Amygdala (tissue), 56 donors: ENCODE measurements at regions not wholly inside any gene's neighbourhood (a gene's known extent, or its start where the extent isn't known, plus 50 kb on each side); places are given as distances from the start of the nearest gene placed in this dataset.

Experiments
- DNase-seq, 56 donors: peaks; one replicate each; lab custom pipeline; 2025; lab: John Stamatoyannopoulos, UW

- DNase-seq = no peak
These were observed 187.4 kb downstream of the PHLDA1 start for GRCh38 chr12:75844049-75844770.

- DNase-seq = peak in 5 of 56 donors; percentile 2 to 13 (median 5)
These were observed 189.5 kb downstream of the PHLDA1 start for GRCh38 chr12:75842090-75842489.

DNA sequence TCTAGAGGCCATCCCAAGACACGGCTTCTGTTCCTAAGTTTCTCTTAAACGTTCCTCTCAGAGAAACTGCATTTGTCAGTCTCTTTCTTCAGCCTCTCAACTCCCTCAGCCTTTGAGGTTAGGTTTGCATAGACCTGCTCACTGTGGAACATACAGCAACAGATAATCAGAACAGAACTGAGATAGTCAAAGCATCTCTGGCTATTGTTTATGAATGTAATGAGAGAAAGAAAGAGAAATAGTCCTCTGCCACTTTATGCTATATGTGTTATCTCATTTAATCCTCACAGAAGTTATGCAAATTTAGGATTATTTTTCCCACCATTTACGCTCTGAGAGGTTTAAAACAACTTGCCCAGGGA, 190.6 kb downstream of the PHLDA1 start:
- DNase-seq = no peak

DNA sequence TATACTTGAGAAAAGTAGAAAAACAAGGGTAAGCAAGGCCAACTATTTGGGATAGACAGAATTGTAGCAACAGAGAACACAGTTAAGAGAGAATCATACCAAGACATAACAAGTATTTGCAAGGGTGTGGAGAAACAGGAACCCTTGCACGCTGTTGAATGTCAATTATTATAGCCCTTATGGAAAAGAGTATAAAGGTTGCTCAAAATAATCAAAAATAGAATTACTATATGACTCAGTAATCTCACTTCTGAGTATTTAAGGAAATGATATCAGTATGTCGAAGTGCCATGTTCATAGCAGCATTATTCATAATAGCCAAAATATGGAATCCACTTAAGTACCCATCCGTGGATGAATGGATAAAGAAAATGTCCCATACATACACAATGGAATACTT, 193.3 kb downstream of the PHLDA1 start:
- no peak for DNase-seq

- DNase-seq = peak in 1 of 56 donors; percentile 5
These were observed 193.9 kb downstream of the PHLDA1 start for GRCh38 chr12:75837700-75838099.

GRCh38 chr12:75836533-75836932, 195.0 kb downstream of the PHLDA1 start:
- no peak for DNase-seq

GRCh38 chr12:75834591-75834990, 197.0 kb downstream of the PHLDA1 start:
- DNase-seq = no peak

GRCh38 chr12:75833268-75833667, 198.3 kb downstream of the PHLDA1 start:
- no peak for DNase-seq

GRCh38 chr12:75831402-75831801, 200.2 kb downstream of the PHLDA1 start:
- no peak for DNase-seq

GRCh38 chr12:75827061-75827460, 204.5 kb downstream of the PHLDA1 start:
- DNase-seq = no peak

DNA sequence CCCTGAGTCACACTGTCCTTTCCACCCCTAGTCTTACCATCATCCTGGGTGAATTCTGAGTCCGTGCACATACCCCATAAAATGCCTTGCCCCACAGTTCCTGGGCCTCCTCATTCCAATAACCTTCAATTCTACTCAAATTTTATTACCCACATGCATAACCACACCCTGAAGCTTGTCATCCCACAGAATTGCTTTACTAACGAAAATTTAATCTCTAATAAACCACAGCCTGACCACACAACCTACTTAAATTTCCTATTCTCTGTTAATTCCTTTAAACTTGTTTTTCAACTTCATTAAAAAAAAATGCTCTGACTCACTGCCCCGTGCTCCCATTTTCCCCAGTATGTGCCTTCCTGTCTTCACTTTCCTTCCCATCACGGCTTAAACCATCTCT, 205.9 kb downstream of the PHLDA1 start:
- DNase-seq = no peak

DNA sequence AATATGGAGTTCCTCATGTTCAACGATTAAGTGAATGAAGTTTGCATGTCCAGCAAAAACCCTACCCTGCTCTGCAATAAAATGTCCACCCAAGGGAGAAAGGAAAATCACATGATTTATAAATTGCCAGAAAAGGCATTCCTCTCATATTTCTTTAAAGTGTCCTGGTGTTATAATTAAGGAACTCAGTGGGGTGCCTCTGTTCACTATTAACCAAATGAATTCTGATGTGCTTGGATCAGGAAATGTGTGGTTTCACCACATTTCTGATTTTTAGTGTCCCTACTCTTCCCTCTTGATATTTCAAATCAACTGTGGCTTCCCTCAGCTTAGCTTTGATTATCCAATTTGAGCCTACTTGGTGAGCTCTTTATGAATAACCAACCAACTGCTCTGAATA, 208.1 kb downstream of the PHLDA1 start:
- no peak for DNase-seq

DNA sequence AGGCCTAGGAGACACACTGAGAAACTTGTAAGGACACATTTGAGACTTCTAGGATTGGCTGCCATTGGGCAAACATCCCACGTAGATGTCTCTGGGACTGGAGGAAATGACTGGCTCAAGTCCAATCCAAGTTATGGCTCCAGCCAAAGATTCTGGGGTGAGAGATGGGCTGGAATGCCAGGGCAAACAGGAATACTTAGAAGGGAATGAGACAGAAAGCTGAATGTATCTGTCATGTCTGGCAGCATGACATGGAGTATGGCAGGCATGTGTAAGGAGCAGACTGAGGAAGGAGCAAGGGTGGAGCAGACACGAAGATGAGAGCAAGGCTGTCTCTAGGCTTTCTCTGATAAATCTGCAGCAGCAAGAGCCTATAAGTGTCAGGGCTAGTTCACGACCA, 209.2 kb downstream of the PHLDA1 start:
- no peak for DNase-seq

DNA sequence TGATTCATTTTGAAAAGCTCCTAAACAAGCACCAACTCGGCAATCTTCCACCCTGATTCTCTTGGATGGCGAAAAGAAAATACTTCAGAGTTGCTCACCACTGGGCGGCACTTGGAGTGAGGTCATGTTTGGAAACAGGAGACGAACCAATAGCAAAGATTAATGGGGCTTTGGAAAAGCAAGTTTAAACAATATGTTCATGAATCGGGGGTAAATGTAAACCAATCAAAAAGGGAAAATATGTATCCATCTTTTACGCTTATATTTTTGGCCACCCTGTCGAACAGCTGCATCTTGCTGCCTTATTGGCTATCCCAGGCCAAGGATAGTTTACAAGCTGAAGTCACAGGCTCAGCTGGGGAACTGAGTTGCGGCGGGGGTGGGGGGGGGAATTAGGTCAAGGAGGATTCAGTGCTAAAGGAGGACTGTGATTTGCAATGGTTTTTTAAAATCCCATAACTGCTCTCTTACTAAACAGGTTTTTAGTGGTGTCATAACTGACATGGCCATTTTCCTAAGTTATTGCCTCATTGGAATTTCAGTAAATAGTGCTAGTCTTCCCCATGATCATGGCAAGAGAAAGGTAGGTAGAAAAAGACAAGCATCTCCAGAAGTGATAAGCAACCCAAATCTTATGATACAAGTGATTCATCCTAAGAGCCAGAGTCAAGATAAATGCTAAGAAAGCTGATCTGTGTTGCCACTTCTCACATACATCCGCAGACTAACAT, 210.6 kb downstream of the PHLDA1 start:
- DNase-seq = no peak

DNA sequence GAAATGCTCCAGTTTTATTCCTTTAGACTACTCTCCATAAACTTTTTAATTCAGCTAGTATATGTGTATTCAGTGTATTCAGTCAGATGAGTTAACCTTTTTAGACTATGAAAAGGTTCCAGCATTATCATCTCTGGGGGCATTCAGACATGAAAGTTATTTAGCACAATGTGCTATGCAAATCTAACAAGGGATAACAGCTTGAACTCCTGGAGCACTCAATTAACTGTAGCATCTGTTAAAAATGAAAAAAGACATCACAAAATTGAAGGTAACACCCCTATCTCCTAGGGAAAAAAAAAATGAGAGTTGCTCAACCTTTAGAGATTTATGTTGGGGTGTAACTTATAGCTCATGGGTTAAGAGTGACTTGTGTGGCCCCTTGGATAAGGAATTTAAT, 211.5 kb downstream of the PHLDA1 start:
- DNase-seq = no peak

- no peak for DNase-seq
These were observed 212.1 kb downstream of the PHLDA1 start for GRCh38 chr12:75819512-75819911.

DNA sequence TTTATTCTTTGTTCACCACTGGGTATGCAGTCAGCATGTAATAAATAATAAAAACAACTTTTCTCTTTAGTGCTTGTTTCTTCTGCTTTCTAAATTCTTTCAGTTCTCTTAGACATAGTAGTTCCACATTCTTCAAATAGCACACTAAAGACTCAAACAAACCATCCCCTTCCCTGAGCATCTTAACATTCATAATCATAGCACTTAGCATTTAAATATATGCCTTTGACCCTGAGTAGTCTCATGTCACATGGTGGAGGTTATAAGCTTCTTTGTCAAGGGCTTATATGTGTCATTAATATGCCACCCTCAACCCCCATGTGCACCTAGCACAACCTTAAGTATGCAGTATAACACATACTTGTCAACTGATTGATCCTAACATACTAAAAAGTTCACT, 212.7 kb downstream of the PHLDA1 start:
- no peak for DNase-seq

- no peak for DNase-seq
These were observed 214.7 kb downstream of the PHLDA1 start for GRCh38 chr12:75816897-75817296.

- no peak for DNase-seq
These were observed 215.8 kb downstream of the PHLDA1 start for GRCh38 chr12:75815756-75816155.

DNA sequence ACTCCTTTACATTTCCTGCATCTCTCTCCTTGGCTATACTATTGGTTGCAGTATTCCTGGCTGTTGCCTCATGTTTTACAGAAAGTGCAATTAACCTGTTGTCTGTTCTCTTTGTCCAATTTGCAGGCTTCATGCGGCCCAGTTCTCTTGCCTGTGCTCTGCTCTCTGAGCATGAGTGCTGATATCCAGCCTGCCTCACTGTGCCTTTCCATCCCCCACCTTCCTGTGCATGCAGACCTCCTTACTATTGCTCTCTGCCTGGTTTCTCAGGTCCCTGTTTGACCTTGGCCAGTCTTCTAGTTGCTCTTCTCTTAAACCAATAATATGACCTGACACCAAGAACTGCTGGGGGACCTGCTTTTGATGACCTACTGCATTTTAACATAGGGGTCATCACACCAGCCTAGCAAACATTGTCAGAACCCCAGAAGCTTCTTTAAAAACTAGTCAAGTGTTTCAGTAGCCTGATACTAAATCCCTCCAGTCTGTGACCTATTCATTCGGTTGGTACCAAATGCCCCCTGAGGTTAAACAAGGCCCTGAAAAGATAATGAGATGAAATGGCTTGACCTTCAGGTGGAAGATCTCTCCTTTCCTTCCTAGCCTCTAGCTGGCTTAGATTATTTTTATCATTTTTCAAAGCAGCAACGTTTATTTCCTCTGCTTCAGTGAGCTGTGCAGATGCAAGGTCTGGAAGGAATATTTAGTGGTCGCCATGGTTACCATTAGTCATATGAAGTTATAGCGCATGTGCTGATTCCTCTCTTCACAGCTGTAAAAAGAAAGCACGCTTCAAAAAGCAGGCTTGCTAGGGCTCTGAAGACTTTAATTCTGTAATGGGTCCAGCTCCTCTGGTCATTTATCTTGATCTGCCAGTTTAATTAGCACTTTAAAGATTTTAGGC, 216.5 kb downstream of the PHLDA1 start:
- peak in 4 of 56 donors; percentile 7 to 33 (median 20) for DNase-seq

- no peak for DNase-seq
These were observed 218.5 kb downstream of the PHLDA1 start for GRCh38 chr12:75813072-75813471.
